Endothelial cell of umbilical vein (primary cell): ENCODE measurements at regions not wholly inside any gene's neighbourhood (a gene's known extent, or its start where the extent isn't known, plus 50 kb on each side); places are given as distances from the start of the nearest gene placed in this dataset.

Source experiments
- BruUV-seq: library from RNA; stranded (reverse); fragments of 400-500 nt; replicated peaks from 2 replicates; lab custom pipeline; 2021; lab: Mats Ljungman, UMichigan
- CTCF ChIA-PET: fragments of 300-600, 350-600 bp; sonication (Branson Sonifier 250); formaldehyde crosslinking; loops from one replicate; lab custom pipeline; 2021; ENCODE audit warnings: antibody characterized with exemption, inconsistent platforms; lab: Charles Lee
- POLR2A ChIA-PET: fragments of 300-600, 350-600 bp; sonication (Branson Sonifier 250); formaldehyde crosslinking; loops from one replicate; lab custom pipeline; 2021; ENCODE audit warnings: antibody characterized with exemption, inconsistent platforms; lab: Charles Lee
- DNase-seq: peaks from one replicate; pipeline ENCODE4 v3.0.0-alpha.2; 2011; ENCODE audit warnings: low read depth, low spot score
- FAIRE-seq: peaks from 2 replicates; lab custom pipeline; 2011; peaks lifted over from hg19 to GRCh38; lab: Jason Lieb, UNC
- H2AFZ ChIP-seq: 2 replicates; pipeline ENCODE4 v1.6.0; 2012; ENCODE audit warnings: low read depth, low read length, control low read depth, inconsistent platforms
- H3K27ac ChIP-seq: 2 replicates; pipeline ENCODE4 v1.5.1; 2011; ENCODE audit warnings: low read depth, mild to moderate bottlenecking, control low read depth, low read length, moderate library complexity; ENCODE audit not compliant: insufficient read depth
- H3K27me3 ChIP-seq, 2 experiments: 2 replicates each; pipeline versions ENCODE4 v1.6.0 to v1.6.1; 2011; ENCODE audit warnings: low read length in 2 of 2, mixed read lengths in 1 of 2; ENCODE audit not compliant: control insufficient read depth in 2 of 2, insufficient read depth in 2 of 2
- H3K36me3 ChIP-seq, 2 experiments: 2 replicates in 1 of 2; 3 replicates in 1 of 2; pipeline ENCODE4 v1.5.1; 2011; ENCODE audit warnings: low read length in 2 of 2, mild to moderate bottlenecking in 1 of 2, moderate library complexity in 1 of 2; ENCODE audit not compliant: control insufficient read depth in 2 of 2, insufficient read depth in 2 of 2; ENCODE audit errors: extremely low read depth in 1 of 2
- H3K4me1 ChIP-seq: 3 replicates; pipeline ENCODE4 v1.5.1; 2011; ENCODE audit warnings: mild to moderate bottlenecking, low read length; ENCODE audit not compliant: control insufficient read depth, insufficient read depth; ENCODE audit errors: extremely low read depth
- H3K4me2 ChIP-seq: 2 replicates; pipeline ENCODE4 v1.6.1; 2011; ENCODE audit warnings: low read length, control low read depth, mixed read lengths; ENCODE audit not compliant: insufficient read depth
- H3K4me3 ChIP-seq, 3 experiments: fragments of 200-600 bp in 1 of 3; sonication (generic), shearing (Covaris generic) in 1 of 3; replicated peaks in 1 of 3; 2 replicates each; pipeline ENCODE4 v1.5.1; 2011 to 2016; ENCODE audit warnings: control low read depth in 3 of 3, low read length in 3 of 3, mild to moderate bottlenecking in 2 of 3, inconsistent platforms in 1 of 3, low read depth in 1 of 3, moderate library complexity in 1 of 3; ENCODE audit not compliant: insufficient read depth in 1 of 3
- H3K79me2 ChIP-seq: 2 replicates; pipeline ENCODE4 v1.6.0; 2012; ENCODE audit warnings: low read length, inconsistent platforms; ENCODE audit not compliant: control insufficient read depth, insufficient read depth
- H3K9ac ChIP-seq: replicated peaks from 2 replicates; pipeline ENCODE3; 2011; ENCODE audit warnings: low read length, control low read depth; ENCODE audit not compliant: insufficient read depth; ENCODE audit errors: extremely low read depth
- H3K9me1 ChIP-seq: replicated peaks from 3 replicates; pipeline ENCODE4 v1.6.0; 2011; ENCODE audit warnings: mild to moderate bottlenecking, low read length; ENCODE audit not compliant: control insufficient read depth, insufficient read depth; ENCODE audit errors: extremely low read depth
- H3K9me3 ChIP-seq: replicated peaks from 2 replicates; pipeline ENCODE4 v1.5.1; 2012; ENCODE audit warnings: low read length, inconsistent platforms; ENCODE audit not compliant: control insufficient read depth, insufficient read depth
- H4K20me1 ChIP-seq: replicated peaks from 2 replicates; pipeline ENCODE3; 2011; ENCODE audit warnings: mild to moderate bottlenecking, low read length; ENCODE audit not compliant: control insufficient read depth, insufficient read depth; ENCODE audit errors: extremely low read depth
- EZH2 ChIP-seq: IDR thresholded peaks from 2 replicates; pipeline ENCODE4 v1.6.1; 2012; ENCODE audit warnings: borderline replicate concordance, low read depth, mild to moderate bottlenecking, moderate library complexity, low read length, inconsistent platforms; ENCODE audit not compliant: severe bottlenecking
- FOS ChIP-seq: IDR thresholded peaks from 2 replicates; pipeline ENCODE4 v1.6.1; 2011; ENCODE audit warnings: mild to moderate bottlenecking, low read length, moderate library complexity, borderline replicate concordance; ENCODE audit not compliant: insufficient read depth
- GATA2 ChIP-seq: IDR thresholded peaks from 2 replicates; pipeline ENCODE4 v1.7.0; 2011; ENCODE audit warnings: low read depth, mild to moderate bottlenecking, moderate library complexity, mixed read lengths, low read length; ENCODE audit not compliant: insufficient read length, insufficient read depth
- dilution Hi-C: fragments of 300-500 bp; cut with MboI; formaldehyde crosslinking; loops from one replicate; pipeline ENCODE4 v1.15.0; 2019; ENCODE audit warnings: low sequenced_read_pairs; ENCODE audit not compliant: extremely low pct_ligation_motif_present
- intact Hi-C: fragments of 100-400 bp; cut with micrococcal nuclease; formaldehyde crosslinking; loops from one replicate; pipeline ENCODE4 v1.10.0; 2022
- TF ChIP-seq, protein P1 (sequence below), 2 donors: IDR thresholded peaks; 1 replicate in 1 of 2; 2 replicates in 1 of 2; pipeline ENCODE4 v1.5.1; 2011; ENCODE audit warnings: low read length in 2 of 2, mild to moderate bottlenecking in 2 of 2, moderate library complexity in 2 of 2, control low read depth in 1 of 2, inconsistent platforms in 1 of 2, low read depth in 1 of 2; ENCODE audit not compliant: insufficient read depth in 1 of 2; ENCODE audit errors: extremely low read depth in 1 of 2
- TF ChIP-seq, protein P2 (sequence below): IDR thresholded peaks from 2 replicates; pipeline ENCODE4 v1.6.1; 2011; ENCODE audit not compliant: insufficient read depth, insufficient read length

DNA sequence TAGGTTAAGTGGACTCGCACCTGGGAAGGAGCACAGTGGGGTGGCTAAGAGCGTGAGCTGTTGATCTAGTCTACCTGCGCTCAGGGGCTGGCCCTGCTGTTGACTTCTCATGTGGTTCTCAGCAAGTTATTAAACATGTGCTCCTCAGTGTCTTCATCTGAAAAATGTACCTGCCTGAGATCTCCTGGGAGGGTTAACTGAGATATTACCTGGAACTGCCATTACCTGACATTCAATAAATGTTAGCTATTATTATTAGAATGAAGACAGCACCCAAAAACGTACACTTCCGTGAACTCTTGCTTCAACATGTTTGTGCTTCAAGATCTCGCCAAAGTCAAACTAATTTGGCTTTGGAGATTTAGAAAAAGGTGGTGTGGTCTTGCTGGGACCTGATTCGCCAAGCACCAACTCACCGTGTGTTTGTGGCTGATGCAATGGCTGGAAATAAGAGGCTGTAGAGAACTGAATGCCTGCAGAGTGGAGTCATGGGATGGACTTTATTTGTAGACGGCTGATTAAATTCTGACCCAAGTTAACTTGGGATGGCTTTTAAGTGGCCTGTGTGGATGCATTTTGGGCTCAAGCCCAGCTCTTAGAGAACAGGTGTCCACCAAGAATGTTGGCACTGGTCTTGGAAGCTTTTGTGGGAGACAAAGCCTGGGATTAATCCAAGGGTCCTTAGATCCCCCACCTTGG is 692.9 kb downstream of the QKI start:
- H3K4me2 ChIP-seq: no peak overlapping the region
- H3K79me2 ChIP-seq: no peaks in the 10 kb centered on the region
- H3K27ac ChIP-seq: no peak overlapping the region
- no peak overlapping the region for H3K9ac ChIP-seq
- TF ChIP-seq GATA2 (no peak), FOS (no peak), EZH2 (no peak)
- FAIRE-seq: no peak
- H3K9me1 ChIP-seq: no peaks in the 10 kb centered on the region
- intact Hi-C loops (loop anchor here (5.0 kb wide), 2 partner anchors 110 to 1250 kb away; no protein-coding TSS in a partner anchor), dilution Hi-C loops (no loop called here)
- no peaks in the 10 kb centered on the region for H4K20me1 ChIP-seq
- H2AFZ ChIP-seq: no peak overlapping the region
- H3K4me1 ChIP-seq: peaks cover 6% of the 10 kb centered on the region
- CTCF ChIA-PET: interaction anchor here (1.0 to 1.6 kb wide), 2 partner anchors 679 to 680 kb away, joined by 3 to 4 read pairs; no protein-coding TSS in a partner anchor
- no peaks in the 10 kb centered on the region for H3K36me3 ChIP-seq
- BruUV-seq: no TSS peak
- POLR2A ChIA-PET: no interaction called here
- no peaks in the 10 kb centered on the region for H3K27me3 ChIP-seq
- DNase-seq: no peak
- H3K9me3 ChIP-seq: no peaks in the 10 kb centered on the region
- no peak overlapping the region for H3K4me3 ChIP-seq

GRCh38 chr6:164106345-164106769 is 691.8 kb downstream of the QKI start:
- dilution Hi-C loops: no loop called here
- Histone ChIP-seq H3K9me1 (no peaks in the 10 kb centered on the region), H3K27me3 (no peaks in the 10 kb centered on the region), H3K9me3 (no peaks in the 10 kb centered on the region), H3K4me2 (no peak overlapping the region), H4K20me1 (no peaks in the 10 kb centered on the region), H2AFZ (no peak overlapping the region), H3K4me3 (no peak overlapping the region), H3K4me1 (peaks cover 9% of the 10 kb centered on the region), H3K27ac (no peak overlapping the region), H3K36me3 (no peaks in the 10 kb centered on the region), H3K9ac (no peak overlapping the region), H3K79me2 (no peaks in the 10 kb centered on the region)
- FAIRE-seq (no peak), DNase-seq (peak; percentile 31)
- intact Hi-C loops: loop anchor here (1.0 to 5.0 kb wide), 4 partner anchors 109 to 1249 kb away; no protein-coding TSS in a partner anchor
- ChIA-PET POLR2A (no interaction called here), CTCF (interaction anchor here (0.6 to 1.0 kb wide), 8 partner anchors 9 to 1480 kb away, joined by 3 to 5 read pairs (median 4); no protein-coding TSS in a partner anchor)
- no TSS peak for BruUV-seq
- TF ChIP-seq, protein P1, sequence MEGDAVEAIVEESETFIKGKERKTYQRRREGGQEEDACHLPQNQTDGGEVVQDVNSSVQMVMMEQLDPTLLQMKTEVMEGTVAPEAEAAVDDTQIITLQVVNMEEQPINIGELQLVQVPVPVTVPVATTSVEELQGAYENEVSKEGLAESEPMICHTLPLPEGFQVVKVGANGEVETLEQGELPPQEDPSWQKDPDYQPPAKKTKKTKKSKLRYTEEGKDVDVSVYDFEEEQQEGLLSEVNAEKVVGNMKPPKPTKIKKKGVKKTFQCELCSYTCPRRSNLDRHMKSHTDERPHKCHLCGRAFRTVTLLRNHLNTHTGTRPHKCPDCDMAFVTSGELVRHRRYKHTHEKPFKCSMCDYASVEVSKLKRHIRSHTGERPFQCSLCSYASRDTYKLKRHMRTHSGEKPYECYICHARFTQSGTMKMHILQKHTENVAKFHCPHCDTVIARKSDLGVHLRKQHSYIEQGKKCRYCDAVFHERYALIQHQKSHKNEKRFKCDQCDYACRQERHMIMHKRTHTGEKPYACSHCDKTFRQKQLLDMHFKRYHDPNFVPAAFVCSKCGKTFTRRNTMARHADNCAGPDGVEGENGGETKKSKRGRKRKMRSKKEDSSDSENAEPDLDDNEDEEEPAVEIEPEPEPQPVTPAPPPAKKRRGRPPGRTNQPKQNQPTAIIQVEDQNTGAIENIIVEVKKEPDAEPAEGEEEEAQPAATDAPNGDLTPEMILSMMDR (IDR thresholded peaks at IDR 0.05; ENCODE audit: extremely low read depth in 1 of 2, insufficient read depth in 1 of 2, low read depth in 1 of 2, low read length in 2 of 2): peak; percentile 48 to 66
- TF ChIP-seq, protein P2, sequence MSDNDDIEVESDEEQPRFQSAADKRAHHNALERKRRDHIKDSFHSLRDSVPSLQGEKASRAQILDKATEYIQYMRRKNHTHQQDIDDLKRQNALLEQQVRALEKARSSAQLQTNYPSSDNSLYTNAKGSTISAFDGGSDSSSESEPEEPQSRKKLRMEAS: no peak
